ENCODE measurements at regions not wholly inside any gene's neighbourhood (a gene's known extent, or its start where the extent isn't known, plus 50 kb on each side); places are given as distances from the start of the nearest gene placed in this dataset.

DNA sequence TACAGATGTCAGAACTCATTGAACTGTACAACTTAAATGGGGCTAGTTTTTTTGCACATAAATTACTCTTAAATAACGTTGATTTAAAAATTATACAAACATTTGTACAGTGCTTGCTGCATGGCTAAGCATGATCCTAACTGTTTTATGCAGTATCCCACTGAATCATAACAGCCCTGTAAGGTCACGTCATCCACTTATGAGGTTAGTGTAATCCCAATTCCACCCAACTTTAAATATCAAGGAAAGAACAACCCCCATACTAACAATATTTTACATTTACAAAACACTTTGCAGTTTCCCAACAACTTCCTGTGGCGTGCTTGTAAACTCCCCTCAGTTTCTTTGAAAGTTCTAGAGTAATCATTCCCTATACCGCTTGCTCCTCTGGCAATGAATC lies 190.1 kb upstream of the SALL1 start:
- DNase-seq: no peak

DNA sequence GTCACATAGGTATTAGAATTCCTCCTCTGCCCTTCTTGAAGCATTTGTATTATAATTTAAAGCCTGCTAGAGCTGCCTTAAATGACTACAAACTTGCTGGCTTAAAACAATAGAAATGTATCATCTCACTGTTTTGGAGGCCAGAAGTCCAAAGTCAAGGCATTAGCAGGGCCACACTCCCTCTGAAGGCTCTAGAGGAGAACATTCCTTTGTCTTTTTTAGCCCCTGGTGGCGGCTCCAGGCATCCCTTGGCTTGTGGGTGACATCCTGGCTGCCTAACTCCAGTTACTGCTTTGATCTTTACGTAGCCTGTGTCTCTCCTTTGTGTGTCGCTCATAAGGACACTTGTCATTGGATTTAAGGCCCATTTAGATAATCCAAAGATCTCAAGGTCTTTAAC lies 186.6 kb upstream of the SALL1 start:
- DNase-seq: no peak

DNA sequence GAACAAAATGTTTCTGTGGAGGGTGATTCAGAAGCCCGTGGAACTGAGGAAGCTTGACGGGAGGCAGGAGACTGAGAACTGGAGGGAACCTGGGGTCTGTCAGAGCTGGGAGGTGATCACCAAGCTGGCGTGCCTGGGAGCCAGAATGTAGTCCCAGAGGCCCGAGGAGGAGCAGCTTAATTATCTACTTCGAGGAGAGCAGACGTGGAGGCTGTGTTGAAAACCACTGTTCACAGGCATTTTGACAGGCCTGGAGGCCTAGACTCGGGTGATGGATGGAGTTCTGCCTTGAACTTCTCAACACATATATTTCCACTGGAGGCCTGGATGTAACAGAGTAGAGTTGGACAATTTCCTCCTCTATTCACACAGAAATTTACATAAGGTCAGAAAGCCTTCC lies 177.7 kb upstream of the SALL1 start:
- no peak for DNase-seq

DNA sequence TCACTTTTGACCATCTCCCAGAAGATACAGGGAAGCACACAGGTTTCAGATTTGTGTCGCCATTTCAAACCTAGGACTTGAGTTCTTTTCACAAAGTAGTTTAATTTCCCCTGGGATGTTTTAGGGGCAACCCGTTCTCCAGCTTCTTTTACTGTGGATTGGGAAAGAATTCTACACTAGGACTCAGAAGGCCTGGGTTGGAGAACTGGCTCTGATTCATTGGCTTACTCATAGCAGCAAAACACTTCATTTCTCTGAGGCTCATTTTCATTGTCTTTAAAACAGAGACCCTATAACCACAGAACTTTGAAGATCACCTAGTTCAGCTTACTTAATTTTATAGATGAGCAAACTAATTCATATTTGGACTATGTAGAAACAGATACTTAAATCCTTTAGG lies 175.9 kb upstream of the SALL1 start:
- no peak for DNase-seq

DNA sequence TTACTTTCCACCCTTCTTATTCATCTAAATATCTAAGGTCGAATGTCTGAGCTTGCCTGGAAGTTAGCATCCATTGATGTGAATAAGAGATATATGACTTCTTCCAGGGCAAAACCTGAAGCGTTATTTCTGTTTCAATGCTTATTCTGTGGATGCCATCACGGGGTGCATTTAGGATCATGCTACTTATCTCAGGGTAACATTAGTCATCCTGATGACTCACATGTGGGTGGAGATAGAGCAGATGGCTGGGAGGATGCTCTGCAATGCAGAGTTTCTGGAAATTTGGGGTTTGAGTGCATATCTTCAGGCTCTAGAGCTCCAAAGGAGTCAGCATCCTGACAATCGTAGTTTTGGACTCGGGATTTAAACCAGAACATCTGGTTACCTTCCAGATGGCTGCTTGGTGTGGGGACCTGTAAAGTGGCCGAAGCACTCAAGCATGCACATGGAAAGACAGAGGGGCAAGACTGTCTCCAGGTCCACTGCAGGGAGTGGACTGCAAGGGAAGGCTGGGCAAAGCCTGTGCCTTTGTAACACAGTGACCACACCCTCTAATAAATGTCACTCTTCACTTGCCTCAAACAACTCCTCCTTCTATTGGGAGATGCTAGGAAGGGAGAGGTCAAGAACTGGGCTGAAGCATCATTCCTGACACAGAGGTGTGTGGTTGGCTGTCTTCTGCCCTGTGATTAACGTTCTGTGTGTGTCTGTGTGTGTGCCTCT lies 175.2 kb upstream of the SALL1 start:
- no peak for DNase-seq

DNA sequence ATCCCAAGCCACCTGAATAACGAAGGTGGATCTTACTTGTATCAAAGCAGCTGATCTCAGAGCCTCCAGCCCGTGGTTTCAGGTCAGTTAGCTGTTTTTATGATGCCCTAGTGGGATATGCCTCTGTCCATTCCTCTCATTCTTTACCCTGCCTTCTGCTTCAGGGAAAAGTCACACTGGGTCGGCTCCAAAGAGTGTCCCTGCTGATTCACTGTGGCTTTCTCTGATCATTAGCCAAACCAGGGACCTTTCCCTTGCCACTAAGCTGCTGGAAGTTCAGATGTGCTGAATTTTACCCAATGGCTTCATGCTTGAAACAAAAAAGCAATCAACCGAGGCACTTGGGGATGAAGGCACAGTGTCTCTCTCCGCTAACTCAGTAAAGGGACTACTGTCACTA lies 170.2 kb upstream of the SALL1 start:
- no peak for DNase-seq

DNA sequence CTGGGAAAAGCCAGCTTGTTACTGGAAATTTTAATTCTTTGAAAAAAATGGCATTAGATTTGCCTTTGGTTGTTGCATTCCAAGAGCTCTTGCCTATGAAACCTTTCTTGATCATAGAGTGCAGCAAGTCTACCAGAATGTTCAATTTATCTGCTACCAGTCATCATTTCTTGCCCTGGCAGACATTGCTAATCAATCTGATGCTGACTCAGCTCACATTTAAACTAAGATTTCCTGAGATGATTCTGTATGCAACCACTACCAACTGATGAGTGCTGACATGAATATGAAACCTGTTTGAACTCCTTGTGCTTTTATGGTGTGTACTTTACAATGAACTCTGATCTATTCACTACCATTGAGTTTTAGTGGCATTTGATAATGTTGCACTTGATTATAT lies 166.5 kb upstream of the SALL1 start:
- DNase-seq: no peak

DNA sequence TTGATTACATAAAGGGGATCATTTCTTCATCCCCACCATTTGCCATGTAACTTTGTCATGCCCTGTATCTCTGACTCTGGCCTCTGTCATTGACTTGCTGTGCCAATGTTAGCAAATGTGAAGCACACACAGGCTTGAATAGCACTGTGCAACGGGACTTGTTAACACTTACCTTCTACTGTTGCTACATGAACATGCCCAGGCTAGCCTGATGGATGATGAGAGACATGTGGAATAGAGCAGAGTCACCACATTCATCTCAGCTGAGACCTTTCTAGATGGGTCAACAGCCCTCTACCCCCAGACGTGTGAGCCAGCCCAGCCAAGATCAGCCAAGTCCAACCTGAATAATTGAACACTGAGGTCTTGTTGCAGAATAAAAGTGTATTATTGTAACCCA lies 162.1 kb upstream of the SALL1 start:
- DNase-seq: no peak

DNA sequence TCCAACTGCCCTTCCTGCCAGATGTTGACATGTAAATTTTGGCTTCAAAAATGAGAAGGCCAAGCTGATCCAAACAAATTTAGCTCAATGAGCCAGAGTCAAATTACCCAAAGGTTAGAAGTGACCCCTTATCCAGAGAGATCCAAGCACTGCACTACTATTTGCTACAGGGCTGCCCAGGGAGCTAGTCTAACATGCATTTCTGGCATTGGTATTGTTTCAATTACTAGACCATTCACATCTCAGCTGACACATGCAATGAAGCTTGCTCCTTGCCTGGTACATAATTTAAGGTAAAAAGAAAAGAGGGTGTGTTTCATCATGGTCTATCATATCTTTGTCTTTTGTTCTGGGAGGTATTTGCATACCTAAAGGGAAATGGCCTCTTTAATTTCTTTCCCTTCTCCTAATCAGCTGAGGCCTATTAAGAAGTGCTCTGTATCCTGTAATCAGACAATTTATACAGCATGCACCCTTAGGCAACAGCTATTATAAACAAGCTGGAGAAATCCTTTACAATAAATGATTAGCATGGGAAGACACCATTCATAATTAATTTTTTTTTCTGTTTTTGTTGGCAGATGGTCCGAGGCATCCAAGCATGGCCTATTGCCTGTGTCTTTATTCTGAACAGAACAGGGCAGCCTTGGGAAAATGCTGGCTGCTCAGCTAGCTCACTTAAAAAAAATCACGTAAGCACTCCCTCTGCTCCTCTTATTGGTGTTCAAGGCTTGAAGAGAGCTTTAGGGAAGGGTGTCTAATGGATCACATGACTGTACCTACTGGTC lies 161.5 kb upstream of the SALL1 start:
- no peak for DNase-seq

DNA sequence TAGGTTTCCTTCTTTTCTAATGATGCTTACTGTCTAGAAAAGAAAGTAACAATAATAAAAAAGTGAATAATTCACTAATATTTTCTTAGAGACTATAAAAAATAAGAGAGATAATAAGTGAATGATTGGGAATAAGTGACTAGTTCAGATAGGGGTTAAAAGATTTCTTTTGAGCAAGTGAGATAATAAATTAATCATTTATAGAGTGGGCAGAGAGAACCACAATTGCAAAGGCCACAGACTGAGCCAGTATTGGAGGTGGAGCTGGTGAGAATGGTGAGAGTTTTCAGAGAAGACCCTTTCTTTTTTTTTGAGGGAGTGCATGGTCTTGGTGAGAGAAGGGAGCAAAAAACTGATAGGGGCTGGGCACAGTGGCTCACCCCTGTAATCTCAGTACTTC lies 159.1 kb upstream of the SALL1 start:
- DNase-seq: no peak

DNA sequence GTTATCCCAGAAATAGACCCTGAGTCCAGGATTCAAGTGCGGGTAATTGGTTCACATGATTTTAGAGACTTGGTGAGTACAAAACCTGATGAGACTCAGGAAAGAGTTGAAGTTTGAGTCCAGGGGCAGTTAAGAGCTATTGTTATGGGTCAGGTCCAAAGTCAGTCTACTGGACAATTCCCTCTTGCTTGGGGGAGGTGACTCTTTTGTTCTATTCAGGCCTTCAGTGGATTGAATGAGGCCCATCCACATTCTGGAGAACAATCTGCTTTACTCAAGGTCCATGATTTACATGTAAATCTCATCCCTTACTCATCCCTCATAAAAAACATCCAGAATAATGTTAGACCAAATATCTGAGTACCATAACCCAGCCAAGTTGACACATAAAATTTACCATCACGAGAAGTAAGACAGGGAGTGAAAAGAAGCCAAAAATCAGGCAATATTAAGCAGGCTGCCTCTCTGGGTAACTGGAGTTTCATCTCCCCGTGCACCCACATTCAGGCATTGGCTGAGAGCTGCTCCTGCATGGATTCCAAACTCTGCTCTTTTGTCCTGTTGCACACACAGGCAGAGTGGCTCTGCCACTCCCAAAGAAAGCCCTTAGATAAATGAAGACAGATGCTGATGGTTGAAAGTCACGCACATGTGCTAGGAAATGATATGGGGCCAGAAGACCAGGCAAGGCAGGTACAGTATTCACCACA lies 156.0 kb upstream of the SALL1 start:
- no peak for DNase-seq

DNA sequence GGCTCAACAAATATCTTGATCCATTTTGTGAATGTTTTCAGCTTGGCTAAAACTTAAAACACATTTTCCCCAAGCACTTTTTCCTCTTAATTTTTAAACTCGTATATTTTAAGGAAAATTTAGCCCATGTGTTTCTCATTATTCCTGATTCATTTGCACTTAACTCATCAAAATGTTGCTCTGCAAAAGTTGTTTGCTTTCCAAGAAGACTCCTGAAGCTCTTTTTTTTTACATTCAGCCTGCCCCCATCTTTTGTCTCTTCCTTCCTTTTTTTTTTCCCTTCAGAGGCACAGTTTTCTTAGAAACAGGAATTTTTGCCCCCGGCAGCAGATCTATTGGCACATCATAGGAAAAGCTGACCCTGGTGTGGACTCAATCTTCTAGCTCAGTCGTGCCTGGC lies 155.0 kb upstream of the SALL1 start:
- no peak for DNase-seq

DNA sequence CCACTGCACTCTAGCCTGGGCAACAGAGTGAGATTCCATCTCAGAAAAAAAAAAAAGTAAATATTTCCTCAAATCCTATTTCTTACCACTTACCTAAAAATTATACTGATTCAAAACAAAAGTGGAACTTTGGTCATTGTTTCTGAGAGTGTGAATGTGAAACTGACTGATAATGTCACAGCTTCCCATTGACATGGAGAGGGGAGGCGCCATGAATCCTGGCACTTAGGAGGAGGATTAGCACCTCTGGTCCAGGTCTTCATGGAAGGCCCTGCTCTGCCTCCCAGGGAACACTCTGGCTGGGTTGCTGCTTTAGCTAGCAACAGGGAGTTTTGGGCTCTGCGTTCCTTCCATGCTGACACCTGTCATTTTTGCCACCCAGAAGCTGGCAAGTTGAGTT lies 154.3 kb upstream of the SALL1 start:
- no peak for DNase-seq

DNA sequence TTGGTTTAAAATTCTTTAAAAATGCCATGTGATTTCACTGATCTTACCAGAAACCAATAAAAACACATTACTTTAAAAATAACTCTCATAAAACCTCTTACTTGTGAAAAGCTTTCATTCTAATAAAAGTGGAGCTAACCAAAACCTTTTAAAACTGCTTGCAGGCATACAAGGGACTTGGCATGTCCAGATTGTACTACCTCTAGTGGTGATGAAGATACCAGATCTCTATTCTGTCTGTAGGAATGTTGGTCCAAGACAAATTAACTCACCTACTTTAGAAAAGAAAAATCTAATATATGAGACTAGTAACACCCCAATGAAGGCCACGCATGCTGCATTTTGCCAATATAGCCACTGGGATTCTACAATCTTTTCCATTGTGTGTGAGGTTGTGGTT lies 151.0 kb upstream of the SALL1 start:
- no peak for DNase-seq

DNA sequence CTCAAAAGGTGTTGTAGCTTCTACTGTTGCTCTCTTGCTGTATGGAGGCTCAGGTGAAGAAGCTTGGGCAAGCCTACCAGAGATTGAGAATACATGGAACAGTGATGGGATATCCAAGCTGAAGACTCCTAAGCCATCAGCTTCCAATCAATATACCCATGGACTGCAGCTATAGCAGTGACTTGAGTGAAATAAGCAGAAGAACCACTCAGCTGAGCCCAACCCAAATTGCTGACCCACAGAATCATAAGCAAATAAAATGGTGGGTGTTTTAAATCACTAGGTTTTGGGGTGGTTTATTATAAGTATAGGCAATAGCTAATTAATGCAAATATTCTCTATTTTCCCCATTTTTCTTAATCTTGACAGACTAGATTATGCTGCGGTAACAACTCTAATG lies 147.7 kb upstream of the SALL1 start:
- no peak for DNase-seq

DNA sequence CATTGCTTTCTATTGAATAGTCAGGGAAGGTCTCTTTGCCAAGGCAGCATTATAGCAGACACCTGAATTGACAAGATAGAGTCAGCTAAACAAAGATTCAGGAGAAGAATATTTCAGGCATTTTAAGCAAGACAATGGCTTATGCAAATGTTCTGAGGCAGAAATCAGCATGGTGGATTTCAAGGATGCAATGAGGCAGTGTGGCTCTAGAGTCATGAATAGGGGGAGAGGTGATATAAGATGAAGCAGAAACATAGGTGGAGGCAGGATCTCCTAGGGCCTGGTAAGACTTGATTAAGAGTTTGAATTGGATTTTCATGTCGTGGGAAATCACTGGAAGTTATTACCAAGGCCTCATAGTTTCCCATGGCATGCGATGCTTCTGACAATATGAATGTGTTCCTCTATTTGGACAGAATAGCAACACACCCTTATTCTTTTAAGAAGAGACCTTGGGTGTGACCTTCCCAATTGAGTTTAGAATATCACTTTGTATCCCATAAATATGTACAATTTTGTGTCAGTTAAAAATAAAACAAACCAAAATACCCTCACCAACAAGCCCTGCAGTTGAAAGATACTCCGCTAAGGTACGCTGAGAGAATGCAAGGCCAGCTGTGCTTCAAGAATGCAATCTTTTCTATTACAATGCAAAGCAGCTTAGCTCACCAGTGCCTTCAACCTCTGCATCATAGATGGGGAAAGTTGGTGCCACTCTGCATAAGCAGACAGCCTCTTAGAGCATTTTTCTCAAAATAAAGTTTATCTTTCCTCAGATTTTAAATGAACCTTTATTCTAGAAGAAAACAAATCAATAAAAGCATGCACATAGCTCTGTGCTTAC lies 139.6 kb upstream of the SALL1 start:
- no peak for DNase-seq

DNA sequence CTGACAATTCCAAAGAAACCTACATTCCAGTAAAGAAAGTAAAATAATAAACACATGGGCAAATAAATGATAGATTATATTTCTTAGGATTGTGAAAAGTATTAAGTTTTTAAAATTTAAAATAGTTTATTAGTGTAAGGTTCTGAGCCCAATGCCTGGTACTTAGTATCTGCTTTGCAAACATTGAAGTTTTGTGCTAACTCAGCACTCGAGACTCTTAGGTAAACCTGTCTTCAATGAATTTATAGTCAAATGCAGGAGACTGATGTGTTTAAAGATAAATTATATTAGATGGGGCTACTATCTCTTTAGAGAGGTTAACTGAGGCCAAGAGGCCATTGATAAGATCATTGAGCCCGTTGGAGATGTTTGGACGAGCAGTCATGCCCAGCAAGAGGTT lies 138.3 kb upstream of the SALL1 start:
- DNase-seq: no peak

DNA sequence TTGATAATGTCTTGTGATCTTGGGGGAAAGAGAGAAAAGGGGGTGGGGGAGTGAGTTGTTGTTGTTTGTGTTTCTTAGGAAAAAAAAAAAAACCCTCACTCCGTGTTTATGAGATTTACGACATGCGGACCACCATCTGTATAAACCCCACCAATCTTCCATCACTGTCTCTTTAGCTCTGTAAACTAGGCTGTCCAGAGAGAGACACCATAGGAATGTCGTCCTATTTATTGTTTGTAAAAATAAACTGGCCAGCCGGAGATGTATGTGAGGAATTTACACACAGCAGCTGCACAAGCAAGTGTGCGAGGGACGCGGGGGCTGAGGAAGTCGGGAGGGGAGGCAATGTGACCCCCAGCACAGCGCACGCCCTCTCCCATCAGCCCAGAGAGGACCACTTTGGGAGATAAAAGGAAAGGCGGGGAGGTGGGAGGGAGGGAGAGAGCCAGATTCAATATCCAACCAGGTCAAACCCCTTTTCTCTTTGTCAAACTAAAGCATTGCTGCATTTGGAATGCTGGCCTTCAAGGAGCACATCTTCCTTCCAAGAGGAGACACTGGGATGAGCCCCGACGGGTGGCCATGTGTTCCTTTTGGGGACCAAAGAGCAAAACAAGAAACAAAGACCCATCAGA lies 136.2 kb upstream of the SALL1 start:
- no peak for DNase-seq

DNA sequence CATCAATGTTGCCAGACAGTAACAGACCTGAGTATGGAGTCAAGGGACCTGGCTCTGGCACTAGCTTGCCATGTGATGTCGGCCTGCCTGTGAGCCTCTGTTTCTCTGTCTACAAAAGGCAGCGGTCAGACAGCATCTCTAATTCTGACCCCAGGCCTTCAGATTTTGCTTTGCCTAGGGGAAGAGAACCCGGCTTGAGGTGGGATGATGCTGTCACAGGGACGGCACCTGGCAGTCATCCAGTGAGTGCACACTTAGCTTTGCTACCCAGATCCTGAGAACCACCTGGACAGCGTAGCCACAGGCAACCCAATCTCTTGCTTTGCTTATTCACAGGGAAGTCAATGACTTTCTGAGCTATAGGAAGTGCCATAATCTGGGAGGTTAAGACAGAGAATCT lies 135.2 kb upstream of the SALL1 start:
- no peak for DNase-seq

DNA sequence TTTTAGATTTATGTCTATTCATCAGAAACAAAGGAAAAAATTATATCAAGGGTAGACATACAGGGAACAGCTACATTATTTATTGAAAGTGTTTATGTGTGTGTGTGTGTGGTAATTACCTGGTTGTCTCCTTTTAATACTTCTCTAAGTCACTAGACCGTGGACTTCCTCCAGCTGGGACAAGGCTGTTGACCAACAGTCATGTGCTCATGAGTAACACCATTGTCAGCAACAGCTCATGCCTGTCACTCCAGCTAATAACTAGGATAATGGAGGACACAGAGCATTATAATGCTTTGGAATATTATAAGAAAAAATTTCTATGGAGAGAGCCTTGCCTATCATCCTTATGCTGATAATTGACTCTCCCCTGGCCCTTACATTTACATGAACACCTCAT lies 125.3 kb upstream of the SALL1 start:
- DNase-seq: no peak

DNA sequence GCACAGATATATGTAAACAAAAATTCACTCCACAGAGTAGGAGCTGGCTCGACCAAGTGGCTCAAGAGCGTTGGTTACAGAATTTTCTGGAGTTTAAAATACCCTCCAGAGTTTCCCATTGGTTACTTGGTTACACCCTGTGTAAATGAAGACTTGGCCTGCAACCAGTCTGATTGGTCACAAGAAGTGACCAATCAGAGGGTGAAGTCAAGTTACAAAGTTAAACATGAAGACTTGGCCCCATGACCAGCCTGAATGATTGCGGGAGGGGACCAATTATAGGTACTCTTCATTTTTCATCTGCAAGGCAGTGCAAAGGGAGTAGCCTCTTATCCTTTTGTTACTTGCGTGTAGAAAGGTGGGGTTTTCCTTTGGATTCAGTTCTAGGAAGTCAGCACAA lies 121.3 kb upstream of the SALL1 start:
- DNase-seq: no peak

DNA sequence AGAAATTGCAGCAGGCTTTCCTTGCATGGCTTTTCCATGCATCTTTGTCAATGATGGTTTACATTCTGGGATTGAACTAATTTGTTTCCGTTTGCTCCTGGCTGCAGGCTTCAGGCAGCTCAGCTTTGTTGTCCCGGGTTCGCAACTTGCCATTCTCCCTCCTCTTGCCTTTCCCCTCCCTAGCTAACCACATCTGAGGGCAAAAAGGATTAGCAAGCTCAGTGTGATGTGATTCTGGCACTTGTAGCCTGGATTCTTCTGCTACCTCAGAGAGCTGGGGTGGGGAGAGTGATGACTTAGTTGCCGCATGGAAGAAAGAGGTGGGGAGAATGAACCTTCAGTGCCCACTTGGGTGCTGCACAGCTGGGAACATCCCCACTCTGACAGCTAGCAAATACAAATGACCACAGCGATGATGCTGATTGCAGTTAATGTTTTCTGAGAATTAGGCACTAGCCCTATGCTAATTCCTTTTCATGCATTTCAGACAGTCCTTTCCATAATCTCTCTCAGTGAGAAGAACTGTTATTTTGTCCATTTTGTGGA lies 120.2 kb upstream of the SALL1 start:
- DNase-seq: no peak
